ENCODE measurements at regions not wholly inside any gene's neighbourhood (a gene's known extent, or its start where the extent isn't known, plus 50 kb on each side); places are given as distances from the start of the nearest gene placed in this dataset.
"Not testable (repeated sequence)": the region's sequence is repeated elsewhere in the genome, so short reads cannot be mapped to it uniquely, and the experiment has no call there.

DNA sequence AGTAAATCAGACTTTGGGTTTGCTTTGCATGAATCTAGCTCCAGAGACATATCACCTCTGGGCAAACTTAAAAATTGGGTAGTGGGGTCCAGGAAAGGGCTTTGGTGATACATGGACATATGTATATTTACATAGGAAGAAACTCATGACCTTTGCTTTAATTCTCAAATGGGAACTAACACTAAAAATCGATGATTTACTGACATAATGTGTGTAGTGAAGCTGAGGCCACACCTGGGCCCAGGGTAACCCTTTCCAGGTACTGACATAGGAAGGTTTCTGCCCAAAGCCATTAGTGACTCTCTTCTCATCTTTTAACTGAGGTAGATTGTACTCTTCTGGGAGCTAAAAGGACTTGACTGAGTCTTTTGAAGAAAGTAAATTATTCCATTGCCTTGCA lies 411.2 kb upstream of the TBL1XR1 start:
- no peak for DNase-seq

DNA sequence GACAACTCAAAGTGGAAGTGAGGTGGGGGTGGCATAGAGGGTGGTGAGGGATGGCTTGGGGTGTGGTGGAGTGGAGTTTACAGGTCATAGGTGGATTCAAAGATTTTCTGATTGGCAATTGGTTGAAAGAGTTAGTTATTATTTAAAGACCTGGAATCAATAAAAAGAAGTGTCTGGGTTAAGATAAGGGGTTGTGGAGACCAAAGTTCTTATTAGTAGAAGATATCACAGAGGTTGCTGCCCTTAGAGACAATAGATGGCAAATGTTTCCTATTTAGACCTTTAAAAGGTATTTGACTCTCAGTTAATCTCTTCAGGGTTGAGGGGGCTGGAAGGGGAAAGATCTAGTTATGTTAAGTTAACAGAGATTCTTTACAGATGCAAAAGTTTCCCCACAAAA lies 412.3 kb upstream of the TBL1XR1 start:
- DNase-seq: no peak

DNA sequence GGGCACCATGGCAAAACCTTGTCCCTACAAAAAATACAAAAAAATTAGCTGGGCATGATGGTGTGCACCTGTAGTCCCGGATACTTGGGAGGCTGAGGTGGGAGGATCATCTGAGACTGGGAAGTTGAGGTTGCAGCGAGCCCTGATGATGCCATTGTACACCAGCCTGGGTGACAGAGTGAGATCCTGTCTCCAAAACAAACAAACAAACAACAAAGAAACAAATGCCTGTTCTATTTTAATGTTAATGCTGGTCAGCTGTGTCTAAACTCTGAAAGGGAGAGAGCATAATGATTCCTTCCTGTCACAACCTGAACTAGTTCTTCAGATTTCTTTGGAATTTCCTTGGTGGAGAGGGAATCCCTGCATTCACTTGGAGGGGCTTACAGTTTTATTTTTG lies 413.0 kb upstream of the TBL1XR1 start:
- no peak for DNase-seq

DNA sequence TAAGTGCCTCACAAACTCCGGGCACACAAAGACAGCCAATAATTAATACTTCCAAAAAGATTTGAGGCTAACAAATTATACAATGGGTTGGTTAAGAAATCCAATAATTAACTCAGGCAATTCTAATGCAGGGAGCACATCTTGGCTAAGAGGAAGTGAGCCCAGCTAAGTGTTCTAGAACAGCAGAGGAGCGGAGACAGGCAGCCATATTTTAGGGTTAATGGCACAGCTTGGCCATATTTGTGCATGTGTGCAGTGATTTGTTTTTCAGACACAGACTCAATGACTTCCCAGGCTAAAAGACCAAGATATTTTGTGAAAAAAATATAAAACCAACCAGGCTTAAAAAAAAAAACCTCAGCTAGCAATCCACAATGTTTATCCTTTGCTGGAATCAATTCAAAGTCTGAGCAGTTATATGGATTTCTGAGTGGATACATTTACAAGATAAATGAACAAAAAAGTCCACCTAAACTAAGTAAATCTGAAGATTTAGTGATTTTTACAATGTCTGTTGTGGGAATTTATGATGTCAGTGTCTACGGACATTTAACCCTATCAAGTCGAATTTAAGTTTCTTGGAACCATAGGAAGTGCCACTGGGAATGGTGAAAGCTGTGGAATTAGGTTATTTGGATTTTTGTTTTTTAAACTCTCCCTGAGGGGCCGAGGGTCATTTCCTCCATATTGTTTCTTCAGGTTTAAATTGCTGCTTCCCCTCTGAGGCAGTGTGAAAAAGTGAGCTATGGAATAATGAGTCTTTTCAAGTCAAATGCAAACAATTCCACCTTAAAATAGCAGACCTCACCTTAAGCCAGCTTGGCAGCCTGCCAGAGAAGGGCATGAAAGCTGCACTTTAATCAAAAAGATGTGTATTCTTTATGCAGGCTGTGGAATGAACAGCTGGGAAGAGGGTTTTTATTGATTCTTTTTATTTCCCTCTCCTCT lies 413.7 kb upstream of the TBL1XR1 start:
- no peak for DNase-seq

DNA sequence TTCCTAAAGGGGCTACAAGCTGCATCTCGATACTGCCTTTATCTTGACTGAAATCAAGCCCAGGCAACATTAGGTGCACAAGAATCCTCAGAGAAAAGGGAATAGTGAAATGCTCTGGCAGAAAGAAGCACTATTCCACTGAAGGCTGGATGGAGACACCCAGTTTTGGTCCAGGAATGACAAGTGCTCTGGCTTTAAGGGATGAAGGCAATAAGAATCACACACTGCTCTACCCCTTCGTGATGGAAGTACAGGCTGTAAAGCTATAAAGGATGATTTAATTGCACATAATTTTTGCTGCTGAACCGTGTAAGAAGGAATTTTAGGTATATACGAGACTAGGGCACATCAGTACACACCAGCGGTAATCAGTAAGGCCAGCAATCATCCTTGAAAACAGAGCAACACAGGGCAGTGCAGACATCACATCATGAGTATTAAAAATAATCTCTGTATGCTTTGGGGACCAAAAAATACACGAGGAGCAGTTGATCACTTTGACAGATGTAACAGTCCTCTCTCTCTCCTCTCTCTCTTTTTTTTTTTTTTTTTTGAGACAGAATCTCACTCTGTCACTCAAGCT lies 414.6 kb upstream of the TBL1XR1 start:
- no peak for DNase-seq

DNA sequence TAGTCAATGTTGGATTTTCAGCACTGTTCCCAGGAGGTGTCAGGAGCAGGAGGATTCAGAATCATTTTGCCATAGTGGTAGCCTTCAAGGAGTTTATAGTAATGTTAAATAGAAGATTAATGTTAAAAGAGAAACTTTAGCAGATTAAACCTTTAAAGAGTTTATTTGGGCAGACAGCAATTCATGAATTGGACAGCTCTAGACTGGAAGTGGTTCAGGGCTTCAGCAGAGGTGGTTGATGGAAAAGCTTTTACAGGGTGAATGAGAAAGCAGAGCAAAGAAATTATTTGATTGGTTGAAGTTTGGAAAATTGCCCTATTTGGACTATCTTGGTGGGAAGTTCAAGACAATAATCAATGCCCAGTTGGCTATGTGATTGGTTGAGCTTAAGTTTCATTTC lies 416.6 kb upstream of the TBL1XR1 start:
- no peak for DNase-seq

DNA sequence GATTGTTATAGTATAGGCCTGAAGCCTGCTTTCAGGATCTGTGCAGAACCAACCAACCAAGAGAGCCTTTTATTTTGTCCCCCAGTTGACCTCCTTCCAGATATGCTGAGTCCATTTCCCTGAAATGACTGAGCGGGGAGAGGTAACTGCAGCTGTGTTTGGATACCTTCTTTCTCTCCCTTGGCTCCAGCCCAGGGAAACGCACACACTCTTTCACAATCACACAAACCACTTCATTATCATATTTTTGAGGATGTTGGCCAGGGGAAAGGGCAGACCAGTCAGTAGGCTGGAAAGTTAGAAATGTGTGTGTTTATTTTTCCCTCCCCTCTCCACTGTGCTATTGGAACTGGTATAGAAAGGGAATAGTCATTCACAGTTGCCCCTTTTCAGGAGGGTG lies 417.7 kb upstream of the TBL1XR1 start:
- DNase-seq: peak; percentile 94

DNA sequence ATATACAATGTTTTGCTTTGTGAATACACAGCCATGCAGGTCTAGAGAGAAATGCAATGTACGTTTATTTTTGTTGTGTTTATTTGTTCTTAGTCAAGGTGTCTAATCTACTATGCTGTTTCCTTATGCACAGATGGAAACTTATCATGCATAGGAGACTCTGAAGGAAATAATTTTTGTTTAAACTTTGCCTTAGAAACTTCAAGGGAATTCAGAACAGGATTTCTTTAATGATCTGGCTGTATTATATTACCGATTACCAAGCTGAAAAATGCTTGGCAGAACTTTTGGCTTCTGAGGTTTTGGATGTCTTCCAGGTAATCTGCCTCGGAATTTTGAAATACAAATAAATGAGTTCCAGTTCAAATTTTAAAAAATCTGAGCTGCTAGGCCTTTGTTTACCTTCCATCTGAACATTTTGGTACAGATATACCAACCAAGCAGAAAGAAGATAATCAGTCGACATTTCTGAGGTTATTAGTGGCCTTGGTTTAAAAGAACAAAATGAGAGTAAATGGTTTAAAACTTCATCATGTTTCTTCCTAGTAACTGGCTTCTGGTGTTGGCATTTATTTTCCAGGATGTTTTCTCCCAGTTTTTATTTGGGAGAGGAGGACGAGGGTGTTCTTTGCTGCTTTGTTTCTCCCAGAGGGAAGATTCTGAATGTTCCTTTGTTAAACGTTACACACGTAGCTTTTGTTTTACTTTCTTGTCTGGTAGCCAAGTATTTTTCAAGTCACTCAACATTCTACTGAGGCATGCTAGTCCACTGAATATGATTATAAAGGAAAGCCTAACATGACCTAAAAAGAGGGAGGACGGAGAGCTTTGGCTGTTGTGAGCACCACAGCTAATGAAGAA lies 421.8 kb upstream of the TBL1XR1 start:
- peak; percentile 81 for DNase-seq

DNA sequence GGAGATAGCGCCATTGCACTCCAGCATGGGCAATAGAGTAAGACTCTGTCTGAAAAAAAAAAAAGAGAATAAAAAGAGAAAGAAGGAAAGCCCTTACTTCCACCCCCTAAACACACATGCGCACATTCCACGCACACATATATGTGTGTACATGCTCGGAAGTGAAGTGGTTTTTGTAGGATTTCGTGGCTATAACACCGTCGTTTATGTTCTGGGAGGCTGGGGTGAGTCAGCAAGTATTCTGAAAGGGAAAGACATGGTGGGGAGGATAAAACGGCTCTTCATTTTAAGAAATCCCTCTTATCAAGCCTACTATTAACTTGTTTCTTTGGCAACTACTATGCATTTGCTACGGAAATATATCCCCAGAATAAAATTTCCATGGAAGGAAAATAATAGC lies 422.8 kb upstream of the TBL1XR1 start:
- DNase-seq: peak; percentile 30

DNA sequence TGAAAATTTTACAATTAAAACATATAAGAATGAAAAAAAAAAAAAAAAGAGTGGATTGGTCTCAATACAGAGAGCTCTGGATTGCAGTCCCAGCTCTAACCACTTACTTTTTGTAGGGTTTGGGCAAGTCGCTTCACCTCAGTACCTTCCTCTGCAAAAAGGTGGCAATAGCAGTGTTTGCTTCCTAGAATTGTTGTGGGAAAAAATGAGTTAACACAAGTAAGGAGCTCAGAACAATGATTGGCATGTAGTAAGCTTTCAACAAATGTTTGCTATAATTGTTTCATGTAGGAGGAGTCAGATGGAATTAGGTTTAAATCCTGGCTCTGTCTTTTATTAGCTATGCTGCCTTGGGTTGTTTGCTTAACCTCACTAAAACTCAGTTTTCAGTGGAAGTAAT lies 425.2 kb upstream of the TBL1XR1 start:
- peak; percentile 13 for DNase-seq

DNA sequence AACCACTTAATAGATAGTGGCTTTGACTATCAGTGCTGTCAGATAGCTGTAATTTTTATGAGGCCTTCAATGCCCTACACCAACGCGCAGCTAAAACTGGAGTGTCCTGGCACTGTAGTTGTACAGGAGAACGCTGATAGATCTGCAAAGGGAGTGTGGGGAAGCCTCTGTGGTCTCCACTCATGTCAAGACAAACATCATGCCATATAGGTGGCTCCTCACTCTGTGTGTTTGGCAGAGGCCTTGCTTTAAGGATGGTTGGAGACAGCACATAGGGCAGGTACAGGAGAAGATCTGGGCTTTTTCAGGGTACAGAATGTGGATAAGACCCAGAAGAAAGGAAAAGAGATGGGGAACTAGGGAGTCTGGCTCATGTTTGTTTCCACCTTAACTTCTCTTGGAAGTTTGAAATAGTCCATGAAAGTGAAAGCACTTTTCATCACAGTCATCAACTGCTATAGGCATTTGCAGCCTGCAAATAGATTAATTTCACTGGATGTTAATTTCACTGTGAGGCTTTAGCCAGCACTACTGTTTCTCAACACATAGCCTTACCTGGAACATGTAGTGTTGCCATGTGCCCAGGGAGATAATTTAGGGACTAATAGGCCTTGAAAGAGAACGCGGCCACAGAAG lies 425.8 kb upstream of the TBL1XR1 start:
- no peak for DNase-seq

DNA sequence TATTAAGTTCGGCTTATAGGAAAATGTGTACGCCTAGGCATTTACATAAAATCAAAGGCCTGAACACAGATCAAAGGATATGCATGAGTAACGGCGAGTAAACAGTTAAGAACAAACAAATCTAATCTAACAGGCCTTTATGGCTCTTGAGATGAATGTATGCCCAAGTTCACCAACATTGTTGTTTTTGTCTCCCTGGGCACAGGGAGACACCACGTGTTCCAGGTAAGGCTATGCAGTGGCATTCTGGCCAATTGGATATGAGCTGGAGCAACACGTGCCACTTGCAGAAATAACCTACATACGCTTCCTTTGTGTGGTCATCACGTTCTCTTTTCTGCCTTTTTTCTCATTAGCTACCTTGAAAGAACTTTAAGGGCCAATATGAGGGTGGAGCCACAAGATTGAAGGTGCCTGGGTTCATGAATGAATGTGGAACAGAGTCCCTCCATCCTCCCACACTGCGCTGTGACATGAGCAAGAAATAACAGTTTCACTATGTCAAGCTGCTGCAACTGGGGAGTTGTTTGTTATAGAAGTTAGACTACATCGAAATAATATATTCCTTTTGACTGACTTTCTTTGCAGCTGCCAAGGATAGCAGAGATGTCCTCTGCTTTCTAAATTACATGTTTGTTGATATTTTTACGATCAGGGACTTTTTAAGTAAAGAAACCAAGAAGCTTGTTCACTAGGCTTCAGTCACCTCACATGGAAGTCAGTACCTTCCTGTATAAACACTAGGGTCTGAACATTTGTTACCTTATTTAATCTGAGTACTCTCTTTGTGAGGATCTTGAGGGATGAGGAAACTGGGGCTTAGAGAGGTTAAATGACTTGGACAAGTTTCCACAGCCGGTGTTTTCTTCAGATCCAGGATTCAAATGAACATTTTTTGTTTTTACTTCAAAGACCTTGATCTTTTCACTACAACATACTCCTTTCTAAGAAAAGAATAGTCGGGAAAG lies 427.5 kb upstream of the TBL1XR1 start:
- no peak for DNase-seq

DNA sequence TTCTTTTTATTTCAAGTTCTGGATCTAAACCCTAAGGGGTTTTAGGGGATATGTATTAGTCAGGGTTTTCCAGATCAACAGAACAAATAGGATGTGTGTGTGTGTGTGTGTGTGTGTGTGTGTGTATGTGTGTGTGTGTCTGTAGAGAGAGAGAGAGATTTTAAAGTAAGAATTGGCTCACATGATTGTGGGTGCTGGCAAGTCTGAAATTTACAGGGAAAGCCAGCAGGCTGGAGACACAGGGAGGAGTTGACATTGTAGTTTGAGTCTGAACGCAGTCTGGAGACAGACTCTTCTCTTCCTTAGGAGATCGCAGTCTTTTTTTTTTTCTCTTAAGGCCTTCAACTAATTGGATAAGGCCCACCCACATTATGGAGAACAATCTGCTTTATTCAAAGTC lies 428.8 kb upstream of the TBL1XR1 start:
- no peak for DNase-seq

DNA sequence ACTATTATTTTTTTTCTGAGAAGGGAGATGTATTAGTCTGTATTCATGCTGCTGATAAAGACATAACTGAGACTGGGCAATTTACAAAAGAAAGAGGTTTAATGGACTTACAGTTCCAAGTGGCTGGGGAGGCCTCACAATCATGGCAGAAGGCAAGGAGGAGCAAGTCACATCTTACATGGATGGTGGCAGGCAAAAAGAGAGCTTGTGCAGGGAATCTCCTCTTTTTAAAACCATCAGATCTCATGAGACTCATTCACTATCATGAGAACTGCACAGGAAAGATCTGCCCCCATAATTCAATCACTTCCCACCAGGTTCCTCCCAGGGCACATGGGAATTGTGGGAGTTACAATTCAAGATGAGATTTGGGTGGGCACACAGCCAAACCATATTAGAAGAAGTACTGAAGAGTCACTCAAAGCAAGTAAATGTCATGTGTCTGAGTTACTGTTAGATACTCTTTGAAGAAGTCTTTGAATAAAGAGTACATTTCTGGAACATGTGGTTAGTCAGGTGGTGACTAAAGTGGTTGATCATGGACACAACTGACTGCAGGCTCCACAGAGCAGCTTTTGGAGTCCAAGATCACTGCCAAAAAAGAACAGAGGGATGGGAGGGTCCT lies 430.9 kb upstream of the TBL1XR1 start:
- DNase-seq: peak; percentile 35

DNA sequence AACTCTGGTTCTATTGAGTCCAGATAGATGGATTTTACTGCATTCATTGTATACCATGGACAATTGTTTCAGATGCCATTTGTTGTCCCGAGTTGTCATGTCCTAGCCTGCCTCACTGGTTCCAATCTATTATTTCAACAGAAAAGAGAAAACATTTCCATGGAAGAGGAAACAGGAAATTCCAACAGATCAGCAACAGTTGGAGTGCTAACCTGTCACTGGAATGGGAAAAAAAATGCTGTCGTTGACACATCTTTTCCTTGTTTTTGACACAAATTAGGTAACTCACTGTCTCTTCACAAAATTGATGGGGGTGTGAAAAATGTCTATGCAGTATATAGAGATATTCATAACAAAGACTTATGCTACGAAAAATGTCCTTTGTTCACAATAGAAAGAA lies 432.0 kb upstream of the TBL1XR1 start:
- no peak for DNase-seq

DNA sequence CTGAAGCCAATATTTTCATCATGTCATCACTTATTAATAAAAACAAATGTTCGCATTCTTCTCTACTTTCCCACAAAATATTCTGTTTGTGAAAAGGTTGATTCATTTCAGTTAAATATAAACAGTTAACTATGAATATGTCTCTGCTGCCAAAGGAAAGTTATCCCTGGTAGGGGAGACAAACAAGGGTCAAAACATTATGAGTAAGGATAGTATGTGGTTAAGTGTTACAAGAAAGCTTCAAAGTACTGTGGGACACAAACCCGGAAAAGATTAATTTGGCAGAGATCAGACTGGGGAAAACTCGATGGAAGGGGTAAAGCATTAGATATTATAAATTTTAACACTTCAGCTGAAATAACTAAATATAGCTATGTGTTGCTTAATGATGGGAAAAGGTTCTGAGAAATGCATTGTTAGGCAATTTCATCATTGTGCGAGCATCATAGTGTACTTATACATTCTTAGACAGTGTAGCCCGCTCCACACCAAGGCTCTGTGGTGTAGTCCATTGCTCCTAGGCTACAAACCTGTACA lies 436.5 kb upstream of the TBL1XR1 start:
- DNase-seq: peak; percentile 87

DNA sequence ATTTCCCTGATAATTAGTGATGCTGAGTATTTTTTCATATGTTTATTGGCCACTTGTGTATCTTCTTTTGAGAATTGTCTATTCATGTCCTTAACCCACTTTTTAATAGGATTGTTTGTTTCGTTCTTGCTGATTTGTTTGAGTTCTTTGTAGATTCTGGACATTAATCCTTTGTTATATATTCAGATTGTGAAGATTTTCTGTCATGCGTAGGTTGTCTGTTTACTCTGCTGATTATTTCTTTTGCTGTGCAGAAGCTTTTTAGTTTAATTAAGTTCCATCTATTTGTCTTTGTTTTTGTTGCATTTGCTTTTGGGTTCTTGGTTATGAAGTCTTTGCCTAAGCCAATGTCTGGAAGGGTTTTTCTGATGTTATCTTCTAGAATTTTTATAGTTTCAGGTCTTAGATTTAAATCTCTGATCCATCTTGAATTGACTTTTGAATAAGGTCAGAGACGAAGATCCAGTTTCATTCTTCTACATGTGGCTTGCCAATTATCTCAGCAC lies 438.4 kb upstream of the TBL1XR1 start:
- not testable (repeated sequence) for DNase-seq

DNA sequence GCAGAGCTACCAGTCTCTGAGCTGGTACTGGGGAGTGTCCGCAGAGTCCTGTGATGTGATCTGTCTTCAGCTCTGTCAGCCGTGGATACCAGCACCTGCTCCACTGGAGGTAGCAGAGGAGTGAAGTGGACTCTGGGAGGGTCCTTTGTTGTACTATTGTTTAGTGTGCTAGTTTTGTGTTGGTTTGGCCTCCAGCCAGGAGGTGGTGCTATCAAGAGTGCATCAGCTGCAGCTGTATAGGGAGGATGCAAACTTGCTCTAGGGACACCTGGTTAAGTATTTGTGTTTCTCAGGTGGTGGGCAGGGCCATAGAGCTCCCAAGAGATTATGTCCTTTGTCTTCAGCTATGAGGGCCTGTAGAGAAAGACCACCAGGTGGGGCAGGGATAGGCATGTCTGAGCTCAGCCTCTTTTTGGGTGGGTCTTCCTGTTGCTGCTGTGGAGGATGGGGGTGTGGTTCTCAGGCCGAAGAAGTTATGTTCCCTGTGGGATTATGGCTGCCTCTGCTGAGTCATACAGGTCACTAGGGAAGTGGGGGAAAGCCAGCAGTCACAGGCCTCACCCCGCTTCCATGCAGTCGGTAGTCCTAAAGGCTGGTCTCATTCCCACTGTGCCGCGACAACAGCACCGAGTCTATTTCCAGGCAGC lies 443.2 kb upstream of the TBL1XR1 start:
- peak; percentile 30 for DNase-seq

DNA sequence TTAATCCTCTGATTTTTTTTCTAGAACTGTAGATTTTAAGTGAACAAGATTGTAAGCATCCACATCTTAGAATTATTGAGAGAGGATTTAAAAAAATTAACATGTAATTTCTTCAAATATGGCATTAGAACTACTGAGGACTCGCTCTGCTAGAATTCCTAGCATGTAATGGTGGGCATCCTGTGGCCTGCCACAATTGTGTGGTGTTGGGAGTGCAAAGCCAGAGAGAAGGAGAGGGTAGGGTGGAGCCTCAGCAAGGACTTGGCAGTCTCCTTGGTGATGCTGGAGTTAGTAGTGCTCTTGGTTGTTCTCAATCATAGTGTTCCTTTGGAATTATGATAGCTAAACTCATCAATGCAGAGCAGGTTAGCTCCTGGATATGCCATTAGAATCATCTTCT lies 443.9 kb upstream of the TBL1XR1 start:
- no peak for DNase-seq

All from fibroblast of skin of right biceps (primary cell).